ENCODE measurements at regions not wholly inside any gene's neighbourhood (a gene's known extent, or its start where the extent isn't known, plus 50 kb on each side); places are given as distances from the start of the nearest gene placed in this dataset.

DNA sequence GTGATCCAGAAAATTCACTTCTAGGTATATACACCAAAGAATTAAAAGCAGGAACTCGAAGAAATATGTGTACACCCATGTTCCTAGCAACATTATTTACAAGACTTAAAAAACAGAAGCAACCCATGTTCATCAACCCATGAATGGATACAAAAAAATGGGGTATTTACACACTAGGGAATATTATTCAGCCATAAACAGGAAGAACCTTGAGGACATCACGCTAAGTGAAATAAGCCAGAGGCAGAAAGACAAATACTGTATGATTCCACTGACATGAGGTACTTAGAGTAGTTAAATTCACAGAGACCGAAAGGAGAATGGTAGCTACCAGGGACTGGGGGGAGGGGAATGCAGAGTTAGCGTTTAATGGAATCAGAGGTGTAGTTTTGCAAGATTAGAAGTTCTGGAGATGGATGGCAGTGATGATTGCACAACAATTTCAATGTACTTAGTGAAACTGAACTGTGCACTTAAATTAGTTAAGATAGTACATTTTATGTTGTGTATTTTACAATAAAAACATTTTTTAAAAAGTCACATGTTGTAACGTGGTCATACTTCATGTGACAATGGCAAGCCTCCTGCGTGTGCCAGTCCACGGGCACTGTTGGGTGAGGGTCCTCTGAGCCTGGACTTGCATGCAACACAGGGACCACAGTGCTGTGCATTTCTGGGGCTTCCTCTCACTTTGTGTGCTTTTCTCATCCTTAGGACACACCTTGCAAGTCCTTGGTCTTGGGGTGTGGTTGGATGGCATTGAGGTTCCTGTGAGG, 206.1 kb upstream of the HDAC4 start (continued):
- TF ChIP-seq, protein P1, sequence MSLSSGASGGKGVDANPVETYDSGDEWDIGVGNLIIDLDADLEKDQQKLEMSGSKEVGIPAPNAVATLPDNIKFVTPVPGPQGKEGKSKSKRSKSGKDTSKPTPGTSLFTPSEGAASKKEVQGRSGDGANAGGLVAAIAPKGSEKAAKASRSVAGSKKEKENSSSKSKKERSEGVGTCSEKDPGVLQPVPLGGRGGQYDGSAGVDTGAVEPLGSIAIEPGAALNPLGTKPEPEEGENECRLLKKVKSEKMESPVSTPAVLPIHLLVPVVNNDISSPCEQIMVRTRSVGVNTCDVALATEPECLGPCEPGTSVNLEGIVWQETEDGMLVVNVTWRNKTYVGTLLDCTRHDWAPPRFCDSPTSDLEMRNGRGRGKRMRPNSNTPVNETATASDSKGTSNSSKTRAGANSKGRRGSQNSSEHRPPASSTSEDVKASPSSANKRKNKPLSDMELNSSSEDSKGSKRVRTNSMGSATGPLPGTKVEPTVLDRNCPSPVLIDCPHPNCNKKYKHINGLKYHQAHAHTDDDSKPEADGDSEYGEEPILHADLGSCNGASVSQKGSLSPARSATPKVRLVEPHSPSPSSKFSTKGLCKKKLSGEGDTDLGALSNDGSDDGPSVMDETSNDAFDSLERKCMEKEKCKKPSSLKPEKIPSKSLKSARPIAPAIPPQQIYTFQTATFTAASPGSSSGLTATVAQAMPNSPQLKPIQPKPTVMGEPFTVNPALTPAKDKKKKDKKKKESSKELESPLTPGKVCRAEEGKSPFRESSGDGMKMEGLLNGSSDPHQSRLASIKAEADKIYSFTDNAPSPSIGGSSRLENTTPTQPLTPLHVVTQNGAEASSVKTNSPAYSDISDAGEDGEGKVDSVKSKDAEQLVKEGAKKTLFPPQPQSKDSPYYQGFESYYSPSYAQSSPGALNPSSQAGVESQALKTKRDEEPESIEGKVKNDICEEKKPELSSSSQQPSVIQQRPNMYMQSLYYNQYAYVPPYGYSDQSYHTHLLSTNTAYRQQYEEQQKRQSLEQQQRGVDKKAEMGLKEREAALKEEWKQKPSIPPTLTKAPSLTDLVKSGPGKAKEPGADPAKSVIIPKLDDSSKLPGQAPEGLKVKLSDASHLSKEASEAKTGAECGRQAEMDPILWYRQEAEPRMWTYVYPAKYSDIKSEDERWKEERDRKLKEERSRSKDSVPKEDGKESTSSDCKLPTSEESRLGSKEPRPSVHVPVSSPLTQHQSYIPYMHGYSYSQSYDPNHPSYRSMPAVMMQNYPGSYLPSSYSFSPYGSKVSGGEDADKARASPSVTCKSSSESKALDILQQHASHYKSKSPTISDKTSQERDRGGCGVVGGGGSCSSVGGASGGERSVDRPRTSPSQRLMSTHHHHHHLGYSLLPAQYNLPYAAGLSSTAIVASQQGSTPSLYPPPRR (CRISPR knock-in tag; IDR thresholded peaks at IDR 0.05; ENCODE audit: borderline replicate concordance), result no peak
- no peak for TF ChIP-seq XRCC4 (IDR thresholded peaks at IDR 0.05; ENCODE audit: extremely low read depth, insufficient read depth, insufficient read length)

DNA sequence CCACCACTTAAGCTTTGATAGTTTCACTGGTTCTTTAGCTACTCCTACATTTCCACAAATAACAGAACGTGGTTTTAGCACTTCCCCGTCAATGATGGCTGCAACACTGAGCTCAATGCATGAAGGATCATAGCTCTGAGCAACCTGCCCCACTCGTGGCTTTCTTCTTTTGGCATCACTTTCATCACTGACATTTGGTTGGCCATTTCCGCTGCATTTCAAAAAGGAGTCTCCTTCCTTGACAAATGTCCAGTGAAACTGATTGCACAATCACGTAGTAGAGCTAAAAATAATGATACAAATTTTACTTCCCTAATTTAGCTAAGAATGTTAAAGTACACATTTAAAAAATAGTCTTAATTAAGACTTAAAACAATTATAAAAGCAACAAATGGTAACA, 205.2 kb upstream of the HDAC4 start:
- intact Hi-C loops (cut with micrococcal nuclease), result no loop called here
- Histone ChIP-seq H3K4me1 (replicated peaks in 1 of 2; ENCODE audit: control insufficient read depth in 2 of 2, insufficient read depth in 2 of 2, low read length in 2 of 2) (no peaks in the 10 kb centered on the region), H4K20me1 (replicated peaks; ENCODE audit: control insufficient read depth, insufficient read depth, low read length) (no peaks in the 10 kb centered on the region), H3K79me2 (ENCODE audit: control insufficient read depth, insufficient read depth, low read length) (no peaks in the 10 kb centered on the region), H3K27me3 (ENCODE audit: control insufficient read depth in 2 of 2, insufficient read depth in 2 of 2, low read length in 2 of 2) (peaks cover 0 to 62% of the 10 kb centered on the region in 2 experiments; a peak in 3 of 5 replicates), H3K9me3 (replicated peaks; ENCODE audit: control insufficient read depth, insufficient read depth, low read depth, low read length) (no peaks in the 10 kb centered on the region), H3K27ac (ENCODE audit: extremely low read depth, low read depth, low read length) (no peak overlapping the region), H3K4me3 (no peak overlapping the region), H3K9me1 (ENCODE audit: control insufficient read depth, insufficient read depth, low read length) (no peaks in the 10 kb centered on the region), H3K36me3 (ENCODE audit: control insufficient read depth, insufficient read depth, low read length) (no peaks in the 10 kb centered on the region), H3K9ac (ENCODE audit: insufficient read depth in 1 of 2, low read depth in 2 of 2, low read length in 2 of 2) (no peak overlapping the region), H3K4me2 (ENCODE audit: insufficient read depth, low read length) (no peak overlapping the region), H2AFZ (ENCODE audit: low read depth, low read length) (no peak overlapping the region)
- ATAC-seq, result no peak
- ChIA-PET CTCF (ENCODE audit: low intra/inter-chr PET ratio) (no interaction called here), POLR2A (no interaction called here)
- DNase-seq (ENCODE audit: extremely low read depth in 1 of 4, low spot score in 3 of 4), result no peak
- BruUV-seq (replicated peaks), result no TSS peak
- no peak for FAIRE-seq
- WGBS (ENCODE audit: insufficient coverage, low coverage, missing lambda C conversion rate), result 0% methylated on average over 5 of the region's 5 CpGs
- in situ Hi-C loops (cut with MboI), result no loop called here
- TF ChIP-seq CEBPB (tag; IDR thresholded peaks at IDR 0.05) (peak; percentile 60), MCM5 (IDR thresholded peaks at IDR 0.05; ENCODE audit: low read depth) (no peak), CEBPG (CRISPR knock-in tag; IDR thresholded peaks at IDR 0.05) (no peak), CEBPG (tag; conservative IDR thresholded peaks at IDR 0.05 in 1 of 2, IDR thresholded peaks at IDR 0.05 in 1 of 2) (peak in 1 of 2 experiments; percentile 64; a peak in 2 of 4 replicates), SREBF2 (CRISPR knock-in tag; IDR thresholded peaks at IDR 0.05) (no peak), ZKSCAN3 (CRISPR knock-in tag; IDR thresholded peaks at IDR 0.05) (no peak)
- TF ChIP-seq, protein P2, sequence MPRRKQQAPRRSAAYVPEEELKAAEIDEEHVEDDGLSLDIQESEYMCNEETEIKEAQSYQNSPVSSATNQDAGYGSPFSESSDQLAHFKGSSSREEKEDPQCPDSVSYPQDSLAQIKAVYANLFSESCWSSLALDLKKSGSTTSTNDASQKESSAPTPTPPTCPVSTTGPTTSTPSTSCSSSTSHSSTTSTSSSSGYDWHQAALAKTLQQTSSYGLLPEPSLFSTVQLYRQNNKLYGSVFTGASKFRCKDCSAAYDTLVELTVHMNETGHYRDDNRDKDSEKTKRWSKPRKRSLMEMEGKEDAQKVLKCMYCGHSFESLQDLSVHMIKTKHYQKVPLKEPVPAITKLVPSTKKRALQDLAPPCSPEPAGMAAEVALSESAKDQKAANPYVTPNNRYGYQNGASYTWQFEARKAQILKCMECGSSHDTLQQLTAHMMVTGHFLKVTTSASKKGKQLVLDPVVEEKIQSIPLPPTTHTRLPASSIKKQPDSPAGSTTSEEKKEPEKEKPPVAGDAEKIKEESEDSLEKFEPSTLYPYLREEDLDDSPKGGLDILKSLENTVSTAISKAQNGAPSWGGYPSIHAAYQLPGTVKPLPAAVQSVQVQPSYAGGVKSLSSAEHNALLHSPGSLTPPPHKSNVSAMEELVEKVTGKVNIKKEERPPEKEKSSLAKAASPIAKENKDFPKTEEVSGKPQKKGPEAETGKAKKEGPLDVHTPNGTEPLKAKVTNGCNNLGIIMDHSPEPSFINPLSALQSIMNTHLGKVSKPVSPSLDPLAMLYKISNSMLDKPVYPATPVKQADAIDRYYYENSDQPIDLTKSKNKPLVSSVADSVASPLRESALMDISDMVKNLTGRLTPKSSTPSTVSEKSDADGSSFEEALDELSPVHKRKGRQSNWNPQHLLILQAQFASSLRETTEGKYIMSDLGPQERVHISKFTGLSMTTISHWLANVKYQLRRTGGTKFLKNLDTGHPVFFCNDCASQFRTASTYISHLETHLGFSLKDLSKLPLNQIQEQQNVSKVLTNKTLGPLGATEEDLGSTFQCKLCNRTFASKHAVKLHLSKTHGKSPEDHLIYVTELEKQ (CRISPR knock-in tag; IDR thresholded peaks at IDR 0.05), result no peak
